ENCODE measurements at regions not wholly inside any gene's neighbourhood (a gene's known extent, or its start where the extent isn't known, plus 50 kb on each side); places are given as distances from the start of the nearest gene placed in this dataset.
"Not testable (repeated sequence)": the region's sequence is repeated elsewhere in the genome, so short reads cannot be mapped to it uniquely, and the experiment has no call there.

- no peak for DNase-seq
These were observed 183.0 kb upstream of the PRSS1 start for GRCh38 chr7:142566271-142566670.

- not testable (repeated sequence) for DNase-seq
These were observed 185.1 kb upstream of the PRSS1 start for GRCh38 chr7:142564125-142564524.

GRCh38 chr7:142563470-142563869 is 185.8 kb upstream of the PRSS1 start:
- DNase-seq: no peak

GRCh38 chr7:142562688-142563087 is 186.6 kb upstream of the PRSS1 start:
- DNase-seq: no peak

- DNase-seq: not testable (repeated sequence)
These were observed 187.9 kb upstream of the PRSS1 start for GRCh38 chr7:142561396-142561795.

GRCh38 chr7:142560770-142561169 is 188.5 kb upstream of the PRSS1 start:
- not testable (repeated sequence) for DNase-seq

GRCh38 chr7:142560166-142560565 is 189.1 kb upstream of the PRSS1 start:
- no peak for DNase-seq

GRCh38 chr7:142557971-142558582 is 191.2 kb upstream of the PRSS1 start:
- peak; percentile 48 for DNase-seq

GRCh38 chr7:142556740-142557139 is 192.5 kb upstream of the PRSS1 start:
- DNase-seq: peak; percentile 20

GRCh38 chr7:142554560-142555532 is 194.4 kb upstream of the PRSS1 start:
- DNase-seq: no peak

GRCh38 chr7:142553216-142553615 is 196.1 kb upstream of the PRSS1 start:
- DNase-seq: no peak

GRCh38 chr7:142548978-142549377 is 200.3 kb upstream of the PRSS1 start:
- no peak for DNase-seq

GRCh38 chr7:142546452-142546851 is 202.8 kb upstream of the PRSS1 start:
- DNase-seq: no peak

GRCh38 chr7:142542942-142543341 is 206.3 kb upstream of the PRSS1 start:
- no peak for DNase-seq

GRCh38 chr7:142542105-142542504 is 207.2 kb upstream of the PRSS1 start:
- no peak for DNase-seq

GRCh38 chr7:142540371-142540770 is 208.9 kb upstream of the PRSS1 start:
- DNase-seq: no peak

- DNase-seq: no peak
These were observed 209.4 kb upstream of the PRSS1 start for GRCh38 chr7:142539901-142540300.

GRCh38 chr7:142537760-142538159 is 211.5 kb upstream of the PRSS1 start:
- DNase-seq: no peak

GRCh38 chr7:142535123-142535779 is 214.0 kb upstream of the PRSS1 start:
- DNase-seq: peak; percentile 70

- no peak for DNase-seq
These were observed 214.5 kb upstream of the PRSS1 start for GRCh38 chr7:142534726-142535122.

GRCh38 chr7:142533920-142534319 is 215.4 kb upstream of the PRSS1 start:
- no peak for DNase-seq

GRCh38 chr7:142529591-142529990 is 219.7 kb upstream of the PRSS1 start:
- DNase-seq: no peak

GRCh38 chr7:142528608-142529408 is 220.5 kb upstream of the PRSS1 start:
- no peak for DNase-seq
